HK-2 (cell line): ENCODE measurements at regions not wholly inside any gene's neighbourhood (a gene's known extent, or its start where the extent isn't known, plus 50 kb on each side); places are given as distances from the start of the nearest gene placed in this dataset.
"Not testable (repeated sequence)": the region's sequence is repeated elsewhere in the genome, so short reads cannot be mapped to it uniquely, and the experiment has no call there.

ENCODE experiments used
- DNase-seq: peaks from one replicate; pipeline ENCODE4 v3.0.0-alpha.2; 2018; ENCODE audit not compliant: unreplicated experiment

DNA sequence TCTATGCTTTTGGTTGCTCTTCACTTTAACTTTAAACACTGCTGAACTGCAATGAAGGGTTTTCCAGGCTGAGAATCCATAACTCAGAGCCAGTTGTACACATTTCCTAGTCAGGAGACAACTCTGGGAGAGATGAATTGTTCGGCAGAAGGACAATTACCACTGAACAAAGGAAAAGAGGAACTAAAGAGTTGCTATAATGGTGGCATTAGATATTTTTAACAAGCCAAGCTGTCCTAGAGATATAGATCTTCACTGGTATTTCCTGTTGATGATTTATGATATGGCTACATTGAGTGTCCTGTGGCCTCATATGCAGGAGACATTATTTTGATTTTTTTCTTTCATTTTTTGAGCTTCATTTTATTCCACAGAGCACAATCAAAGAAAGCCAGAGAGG, 219.1 kb upstream of the PCSK5 start:
- DNase-seq = no peak

GRCh38 chr9:75672478-75672877, 218.0 kb upstream of the PCSK5 start:
- DNase-seq = no peak

- no peak for DNase-seq
These were observed 206.9 kb upstream of the PCSK5 start for GRCh38 chr9:75683591-75683990.

DNA sequence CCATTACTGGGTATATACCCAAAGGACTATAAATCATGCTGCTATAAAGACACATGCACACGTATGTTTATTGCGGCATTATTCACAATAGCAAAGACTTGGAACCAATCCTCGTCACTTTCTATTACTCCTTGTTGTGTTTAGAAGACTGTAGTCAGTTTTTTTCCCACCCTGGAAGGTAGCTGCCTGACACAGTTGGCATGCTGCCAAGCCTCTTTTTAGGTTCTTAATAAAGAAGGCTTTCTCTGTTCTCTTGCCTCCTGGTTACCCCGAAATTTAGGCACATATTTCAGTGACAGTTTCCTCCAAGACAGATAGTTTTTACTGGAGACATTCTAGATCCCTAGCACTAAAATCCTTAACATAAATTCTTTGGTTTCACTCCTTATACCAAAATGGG, 205.4 kb upstream of the PCSK5 start:
- no peak for DNase-seq

- DNase-seq = no peak
These were observed 203.0 kb upstream of the PCSK5 start for GRCh38 chr9:75687359-75687953.

DNA sequence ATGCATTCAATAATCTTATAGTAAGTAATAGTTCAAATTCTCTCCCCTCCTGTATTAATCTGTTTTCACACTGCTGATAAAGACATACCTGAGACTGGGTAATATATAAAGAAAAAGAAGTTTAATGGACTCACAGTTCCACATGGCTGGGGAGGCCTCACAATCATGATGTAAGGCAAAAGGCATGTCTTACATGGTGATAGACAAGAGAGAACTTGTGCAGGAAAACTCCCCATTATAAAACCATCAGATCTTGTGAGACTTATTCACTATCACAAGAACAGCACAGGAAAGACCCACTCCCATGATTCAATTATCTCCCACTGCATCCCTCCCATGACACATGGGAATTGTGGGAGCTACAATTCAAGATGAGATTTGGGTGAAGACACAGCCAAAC, 199.9 kb upstream of the PCSK5 start:
- not testable (repeated sequence) for DNase-seq

DNA sequence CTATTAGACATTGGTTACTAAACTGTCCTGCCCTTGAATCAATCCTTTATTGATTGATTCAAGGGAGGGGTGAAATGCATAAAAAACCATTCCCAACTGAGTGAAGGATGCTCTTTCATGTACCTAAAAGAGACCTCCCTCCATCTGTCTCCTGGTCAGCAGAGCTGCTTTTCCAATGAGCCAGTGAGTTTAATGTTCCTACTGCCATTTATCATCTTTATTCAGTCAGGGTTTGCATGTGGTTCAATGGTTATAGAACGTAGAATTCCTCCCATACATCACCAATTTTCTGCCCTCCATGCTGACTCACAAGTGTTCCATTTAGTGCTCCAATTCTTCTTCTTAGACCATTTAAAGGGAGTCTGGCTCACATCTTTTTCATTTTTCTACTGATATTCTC, 199.1 kb upstream of the PCSK5 start:
- no peak for DNase-seq

GRCh38 chr9:75692309-75692708, 198.2 kb upstream of the PCSK5 start:
- DNase-seq = no peak

- DNase-seq = no peak
These were observed 194.6 kb upstream of the PCSK5 start for GRCh38 chr9:75695921-75696320.

GRCh38 chr9:75699017-75699416, 191.5 kb upstream of the PCSK5 start:
- DNase-seq = no peak

- DNase-seq = no peak
These were observed 190.7 kb upstream of the PCSK5 start for GRCh38 chr9:75699625-75700251.

- DNase-seq = no peak
These were observed 190.2 kb upstream of the PCSK5 start for GRCh38 chr9:75700252-75700640.

GRCh38 chr9:75707191-75707590, 183.3 kb upstream of the PCSK5 start:
- no peak for DNase-seq

DNA sequence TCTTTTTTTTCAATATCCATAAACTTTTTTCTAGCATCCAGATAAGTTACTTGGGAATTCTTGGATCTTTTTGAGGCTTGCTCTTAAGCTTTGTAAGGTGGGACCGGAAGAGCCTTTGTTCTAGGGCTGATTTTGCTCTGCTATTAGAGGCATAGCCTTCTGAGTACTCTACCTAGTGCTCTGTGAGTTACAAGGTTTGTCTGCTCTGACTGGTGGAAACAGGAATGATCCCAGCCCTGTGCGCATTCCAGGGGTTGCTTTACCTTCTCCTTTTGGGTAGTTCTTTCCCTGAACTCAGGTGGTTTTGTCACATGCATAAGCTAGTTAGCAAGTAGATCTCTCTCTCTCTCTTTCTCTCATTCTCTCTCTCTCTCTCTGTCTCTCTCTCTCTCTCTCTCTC, 180.8 kb upstream of the PCSK5 start:
- DNase-seq = no peak

GRCh38 chr9:75712700-75713099, 177.8 kb upstream of the PCSK5 start:
- no peak for DNase-seq

GRCh38 chr9:75713335-75713734, 177.1 kb upstream of the PCSK5 start:
- no peak for DNase-seq

- DNase-seq = no peak
These were observed 175.1 kb upstream of the PCSK5 start for GRCh38 chr9:75715360-75715759.

DNA sequence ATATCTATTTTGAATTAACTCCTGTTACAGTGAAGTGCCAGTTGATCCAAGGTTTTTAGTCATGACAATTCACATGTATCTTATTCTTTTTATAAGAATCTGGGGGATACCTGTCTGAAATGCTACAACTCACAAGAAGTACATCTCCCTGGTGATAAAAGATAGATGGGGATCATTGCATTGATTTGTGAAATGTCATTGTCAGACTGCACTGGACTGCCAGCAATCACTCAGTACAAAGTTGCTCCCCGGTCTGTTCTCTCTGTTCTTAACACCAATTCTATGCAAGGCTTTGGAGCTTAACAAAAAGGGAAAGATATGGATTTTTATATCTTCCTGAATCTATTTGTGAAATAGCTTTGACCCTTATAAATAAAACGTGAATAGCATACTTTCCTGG, 171.8 kb upstream of the PCSK5 start:
- no peak for DNase-seq

DNA sequence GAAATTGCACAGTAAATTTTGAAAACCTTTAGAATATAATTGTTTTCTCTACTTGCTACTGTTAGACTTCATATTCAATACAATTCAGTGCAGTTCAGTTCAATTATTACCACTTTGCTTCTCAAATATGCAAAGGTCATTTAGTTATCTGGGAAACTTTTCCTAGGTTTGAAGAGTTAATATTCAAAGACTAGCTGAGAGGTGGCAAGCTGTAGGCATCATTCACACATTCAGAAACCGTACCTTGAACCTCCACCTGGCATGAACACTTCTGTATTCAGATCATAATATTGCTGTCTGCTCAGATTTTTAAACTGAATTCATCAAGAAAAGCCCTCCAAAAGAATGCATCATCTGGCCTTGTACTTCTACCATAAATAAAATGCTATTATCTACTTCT, 162.1 kb upstream of the PCSK5 start:
- DNase-seq = no peak

GRCh38 chr9:75734802-75735201, 155.7 kb upstream of the PCSK5 start:
- DNase-seq = no peak

- no peak for DNase-seq
These were observed 150.4 kb upstream of the PCSK5 start for GRCh38 chr9:75739884-75740611.

GRCh38 chr9:75743855-75744254, 146.6 kb upstream of the PCSK5 start:
- DNase-seq = no peak

GRCh38 chr9:75754080-75754479, 136.4 kb upstream of the PCSK5 start:
- DNase-seq = no peak
